Kidney epithelial cell (primary cell): ENCODE measurements at regions not wholly inside any gene's neighbourhood (a gene's known extent, or its start where the extent isn't known, plus 50 kb on each side); places are given as distances from the start of the nearest gene placed in this dataset.

Experiments used
- DNase-seq: peaks from one replicate; pipeline ENCODE4 v3.0.0-alpha.2; 2010; ENCODE audit warnings: low read depth
- H3K27me3 ChIP-seq: 2 replicates; pipeline ENCODE4 v1.6.0; 2011; ENCODE audit warnings: low read length; ENCODE audit not compliant: control insufficient read depth, insufficient read depth
- H3K36me3 ChIP-seq: 2 replicates; pipeline ENCODE4 v1.5.1; 2011; ENCODE audit warnings: low read length; ENCODE audit not compliant: control insufficient read depth, insufficient read depth
- H3K4me3 ChIP-seq: 2 replicates; pipeline ENCODE4 v1.5.1; 2011; ENCODE audit warnings: low read depth, mild to moderate bottlenecking, control low read depth, low read length
- CTCF ChIP-seq: IDR thresholded peaks from 2 replicates; pipeline ENCODE4 v1.5.1; 2011; ENCODE audit warnings: mild to moderate bottlenecking, moderate library complexity, low read length, control low read depth, inconsistent platforms; ENCODE audit not compliant: insufficient read depth, poor library complexity, severe bottlenecking

GRCh38 chr2:149954981-149955600 lies 367.5 kb upstream of the MMADHC start:
- DNase-seq = no peak
- H3K36me3 ChIP-seq = no peaks in the 10 kb centered on the region

GRCh38 chr2:149953627-149954026 lies 366.1 kb upstream of the MMADHC start:
- Histone ChIP-seq H3K4me3 (no peak overlapping the region), H3K36me3 (no peaks in the 10 kb centered on the region), H3K27me3 (no peaks in the 10 kb centered on the region)
- no peak for TF ChIP-seq CTCF
- DNase-seq = no peak

More at GRCh38 chr2:149954981-149955600, 367.5 kb upstream of the MMADHC start:
- TF ChIP-seq CTCF = no peak
- Histone ChIP-seq H3K27me3 (no peaks in the 10 kb centered on the region), H3K4me3 (no peak overlapping the region)

- no peak overlapping the region for H3K4me3 ChIP-seq
- TF ChIP-seq CTCF = no peak
- H3K27me3 ChIP-seq = no peaks in the 10 kb centered on the region
- no peaks in the 10 kb centered on the region for H3K36me3 ChIP-seq
- no peak for DNase-seq
Measured at GRCh38 chr2:149931486-149931885, 343.9 kb upstream of the MMADHC start.

GRCh38 chr2:149928011-149928410 lies 340.4 kb upstream of the MMADHC start:
- Histone ChIP-seq H3K4me3 (no peak overlapping the region), H3K27me3 (no peaks in the 10 kb centered on the region), H3K36me3 (no peaks in the 10 kb centered on the region)
- no peak for TF ChIP-seq CTCF
- DNase-seq = no peak

- H3K27me3 ChIP-seq = no peaks in the 10 kb centered on the region
- H3K36me3 ChIP-seq = no peaks in the 10 kb centered on the region
- H3K4me3 ChIP-seq = no peak overlapping the region
- no peak for DNase-seq
- no peak for TF ChIP-seq CTCF
Measured at GRCh38 chr2:149926149-149926548, 338.6 kb upstream of the MMADHC start.

- H3K27me3 ChIP-seq = no peaks in the 10 kb centered on the region
- no peak for DNase-seq
- no peak overlapping the region for H3K4me3 ChIP-seq
- no peaks in the 10 kb centered on the region for H3K36me3 ChIP-seq
- TF ChIP-seq CTCF = no peak
Measured at GRCh38 chr2:149924549-149925213, 337.1 kb upstream of the MMADHC start.
